NCI-H146 treated with DMSO at 0.1 percent for 48 hours (cell line): ENCODE measurements at regions not wholly inside any gene's neighbourhood (a gene's known extent, or its start where the extent isn't known, plus 50 kb on each side); places are given as distances from the start of the nearest gene placed in this dataset.
A peak's percentile ranks its signal among the peaks of the same experiment; 100 is the strongest.
"Not testable (repeated sequence)": the region's sequence is repeated elsewhere in the genome, so short reads cannot be mapped to it uniquely, and the experiment has no call there.

Experiments used
- DNase-seq: peaks from one replicate; lab custom pipeline; 2025; ENCODE audit not compliant: unreplicated experiment; lab: John Stamatoyannopoulos, UW

GRCh38 chr17:73914536-73915274 lies 270.5 kb upstream of the SDK2 start:
- DNase-seq: no peak

DNA sequence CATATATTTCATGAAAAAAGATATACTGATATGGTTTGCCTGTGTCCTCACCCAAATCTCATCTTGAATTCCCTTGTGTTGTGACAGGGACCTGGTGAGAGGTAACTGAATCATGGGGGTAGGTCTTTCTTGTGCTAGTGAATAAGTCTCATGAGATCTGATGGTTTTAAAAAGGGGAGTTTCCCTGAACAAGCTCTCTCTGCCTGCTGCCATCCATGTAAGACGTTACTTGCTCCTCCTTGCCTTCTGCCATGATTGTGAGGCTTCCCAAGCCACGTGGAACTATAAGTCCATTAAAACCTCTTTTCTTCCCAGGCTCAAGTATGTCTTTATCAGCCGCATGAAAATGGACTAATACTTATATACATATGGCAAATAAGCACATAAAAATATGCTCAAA lies 274.8 kb upstream of the SDK2 start:
- DNase-seq: not testable (repeated sequence)

DNA sequence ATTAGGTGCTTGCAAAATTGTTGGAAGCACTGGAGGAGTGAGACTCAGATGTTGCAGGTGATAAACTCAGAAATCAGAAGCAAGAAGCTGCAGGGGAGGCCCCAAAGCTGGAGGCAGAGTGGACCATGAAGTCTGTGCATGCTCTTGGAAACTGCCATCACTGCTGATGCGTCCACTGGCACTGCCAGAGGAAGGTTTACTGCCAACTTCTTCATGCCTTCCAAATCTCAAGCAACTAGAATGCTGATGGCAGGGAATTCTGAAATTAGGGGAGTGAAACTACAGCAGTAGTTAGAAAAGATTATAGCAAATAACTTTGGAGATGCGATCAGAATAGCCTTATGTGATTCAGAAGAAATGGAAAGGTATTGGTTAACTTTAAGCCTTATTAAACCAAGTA lies 277.1 kb upstream of the SDK2 start:
- DNase-seq: no peak

DNA sequence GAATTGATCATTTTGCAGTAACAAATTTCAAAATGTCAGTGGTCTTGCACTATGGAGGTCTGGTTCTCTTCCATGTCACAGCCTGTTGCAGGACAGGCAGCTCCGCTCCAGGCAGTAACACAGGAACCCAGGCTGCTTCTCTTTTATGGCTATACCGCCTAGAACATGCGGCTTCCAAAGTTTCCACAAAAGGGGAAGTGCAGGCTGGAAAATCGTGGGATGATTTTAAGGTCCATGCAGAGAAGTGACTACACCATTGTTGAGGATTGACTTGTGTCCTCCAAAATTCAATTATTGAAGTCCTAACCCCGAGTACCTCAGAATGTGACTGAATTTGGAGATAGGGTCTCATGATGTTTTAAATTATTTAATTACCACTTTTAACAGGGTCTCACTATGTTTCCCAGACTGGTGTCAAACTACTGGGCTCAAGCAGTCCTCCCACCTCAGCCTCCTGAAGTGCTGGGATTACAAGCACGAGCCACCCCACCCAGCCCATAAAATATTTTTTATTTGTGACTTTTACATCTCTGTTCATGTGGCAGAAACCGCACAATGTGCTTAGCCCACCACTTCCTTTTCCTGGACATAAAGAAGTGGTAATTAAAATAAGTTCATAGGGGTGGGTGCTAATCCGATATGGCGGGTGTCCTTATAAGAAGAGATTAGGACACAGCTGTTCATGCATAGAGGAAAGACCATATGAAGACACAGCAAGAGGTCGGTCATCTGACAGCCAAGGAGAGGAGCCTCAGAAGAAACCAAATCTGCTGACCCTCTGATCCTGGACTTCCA lies 279.2 kb upstream of the RPL38 start:
- no peak for DNase-seq

DNA sequence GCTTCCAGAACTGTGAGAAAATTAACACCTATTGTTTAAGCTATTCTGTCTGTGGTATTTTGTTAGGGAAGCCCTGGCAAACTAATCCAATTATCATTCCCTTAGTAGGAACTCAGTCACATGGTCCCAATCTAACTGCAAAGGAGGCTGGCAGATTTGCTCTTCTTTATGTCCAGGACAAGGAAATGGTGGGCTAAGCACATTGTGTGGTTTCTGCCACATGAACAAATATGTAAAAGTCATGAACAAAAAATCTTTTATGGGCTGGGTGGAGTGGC lies 278.6 kb upstream of the RPL38 start:
- DNase-seq: no peak

DNA sequence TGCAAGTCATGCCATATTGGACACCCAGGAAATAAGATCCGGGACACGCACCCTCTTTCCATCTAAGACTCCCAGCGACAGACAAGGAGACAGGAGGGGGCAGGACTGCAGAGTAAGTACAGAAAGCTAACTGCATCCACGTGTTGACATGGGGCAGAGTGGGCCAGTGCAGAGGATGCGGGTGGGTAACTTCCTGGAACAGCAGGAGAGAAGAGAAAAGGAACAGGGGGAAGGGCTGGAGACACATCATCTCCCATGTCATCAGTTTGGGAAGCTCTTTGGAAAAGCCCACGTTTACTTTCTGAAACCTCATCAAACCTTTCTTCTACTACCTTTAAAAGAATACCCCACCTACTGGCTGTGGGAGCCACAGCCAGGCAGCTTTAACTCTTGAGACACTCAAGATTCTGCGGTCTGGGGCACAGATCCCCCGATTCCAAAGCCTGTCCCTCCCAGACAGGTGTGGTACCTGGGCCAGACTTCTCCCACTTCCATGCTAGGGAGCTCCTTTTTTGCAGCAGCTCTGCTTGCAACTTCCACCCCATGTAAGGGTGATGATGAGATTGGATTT lies 273.5 kb upstream of the RPL38 start:
- DNase-seq: no peak

DNA sequence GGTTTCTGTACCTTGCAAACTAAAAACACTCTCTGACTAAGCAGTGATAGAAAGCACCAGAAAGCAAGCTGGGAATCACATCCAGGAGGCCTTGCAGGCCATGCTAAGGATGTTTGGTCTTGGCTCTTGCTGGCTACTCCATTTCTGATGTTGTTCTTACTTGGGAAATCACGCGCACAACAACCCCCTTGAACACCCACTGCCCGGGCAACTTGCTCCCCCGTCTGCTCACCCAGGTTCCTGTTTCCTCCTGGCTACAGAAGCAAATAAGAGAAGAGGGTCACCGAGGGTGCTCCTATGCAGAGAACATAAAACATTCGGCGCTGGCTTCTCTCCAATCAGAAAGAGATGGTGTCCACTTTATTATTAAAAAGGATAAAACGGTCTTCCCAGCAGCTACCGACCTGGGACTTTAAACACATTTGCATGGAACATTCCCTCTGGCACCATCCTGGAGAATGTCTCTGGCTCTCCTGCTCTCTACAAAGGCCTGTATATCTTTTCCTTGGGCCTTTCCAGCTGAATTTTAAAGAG lies 271.2 kb upstream of the RPL38 start:
- DNase-seq: no peak

- DNase-seq: no peak
Observed at GRCh38 chr17:73933164-73933766, 270.2 kb upstream of the RPL38 start.

DNA sequence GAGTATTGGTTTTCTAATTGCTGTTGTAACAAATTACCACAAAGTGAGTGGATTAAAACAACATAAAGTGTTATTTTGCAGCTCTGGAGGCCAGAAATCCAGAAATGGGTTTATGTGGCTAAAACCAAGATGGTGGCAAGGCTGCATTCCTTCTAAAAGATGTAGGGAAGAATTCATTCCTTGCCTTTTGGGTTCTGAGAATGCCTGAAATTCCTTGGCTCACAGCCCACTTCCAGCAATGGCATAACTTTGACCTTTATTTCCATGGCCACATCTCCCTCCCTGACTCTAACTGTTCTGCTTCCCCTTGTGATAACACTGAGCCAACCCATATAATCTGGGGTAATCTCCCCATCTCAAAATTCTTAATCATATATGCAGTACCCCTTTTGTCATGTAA lies 269.6 kb upstream of the RPL38 start:
- no peak for DNase-seq

GRCh38 chr17:73934696-73935095 lies 268.8 kb upstream of the RPL38 start:
- DNase-seq: no peak

DNA sequence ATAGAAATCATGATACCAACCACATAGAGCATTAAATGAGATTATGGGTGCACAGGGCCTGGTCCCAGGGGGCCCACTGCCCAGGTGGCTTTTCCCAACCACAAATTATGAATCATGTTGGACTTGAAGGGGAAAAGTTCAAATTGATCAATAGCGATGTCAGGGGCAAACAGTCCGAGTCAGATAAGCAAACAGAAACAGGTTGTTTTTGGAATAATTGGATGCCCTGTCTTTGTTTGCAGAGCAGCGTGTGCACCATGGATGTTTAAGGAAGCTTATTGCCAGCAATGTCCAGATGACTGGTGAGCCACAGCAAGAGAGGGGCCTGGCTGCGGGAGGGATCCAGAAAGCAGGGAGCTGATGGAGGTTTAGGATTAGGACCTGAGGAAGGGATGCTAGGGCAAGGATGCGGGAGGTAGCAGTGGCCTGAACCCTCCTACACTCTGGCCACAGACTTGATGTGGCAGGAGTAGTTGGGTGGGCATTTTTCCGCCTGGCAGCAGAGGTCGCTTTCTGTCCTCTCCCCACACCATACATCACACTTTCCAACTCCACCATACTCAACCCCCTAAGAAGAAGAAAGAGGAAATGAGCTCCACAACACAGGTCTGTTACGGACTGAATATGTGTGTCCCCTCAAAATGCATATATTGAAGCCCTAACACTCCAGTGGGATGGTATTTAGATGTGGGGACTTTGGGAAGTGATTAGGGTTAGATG lies 266.4 kb upstream of the RPL38 start:
- DNase-seq: peak; percentile 88

- DNase-seq: no peak
Observed at GRCh38 chr17:73938706-73939105, 264.8 kb upstream of the RPL38 start.

DNA sequence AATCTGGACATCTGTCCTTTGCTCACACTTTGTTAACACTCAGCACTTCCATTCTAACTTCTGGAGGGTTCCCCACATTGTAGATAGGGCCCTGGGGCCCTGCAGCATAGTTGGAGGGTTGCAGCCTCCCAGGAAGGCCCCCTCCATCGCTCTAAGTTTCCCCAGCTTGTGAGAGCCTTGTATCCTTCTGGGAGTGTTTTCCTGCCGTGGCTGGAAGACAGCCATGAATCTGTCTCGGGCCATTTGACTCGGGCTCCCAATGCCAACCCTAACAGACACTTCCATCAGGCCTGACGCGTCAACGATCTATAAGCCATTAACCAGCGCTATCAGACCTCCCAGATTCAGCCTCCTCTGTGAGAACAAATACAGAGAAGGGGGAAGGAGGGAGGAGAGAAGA lies 263.7 kb upstream of the RPL38 start:
- no peak for DNase-seq

DNA sequence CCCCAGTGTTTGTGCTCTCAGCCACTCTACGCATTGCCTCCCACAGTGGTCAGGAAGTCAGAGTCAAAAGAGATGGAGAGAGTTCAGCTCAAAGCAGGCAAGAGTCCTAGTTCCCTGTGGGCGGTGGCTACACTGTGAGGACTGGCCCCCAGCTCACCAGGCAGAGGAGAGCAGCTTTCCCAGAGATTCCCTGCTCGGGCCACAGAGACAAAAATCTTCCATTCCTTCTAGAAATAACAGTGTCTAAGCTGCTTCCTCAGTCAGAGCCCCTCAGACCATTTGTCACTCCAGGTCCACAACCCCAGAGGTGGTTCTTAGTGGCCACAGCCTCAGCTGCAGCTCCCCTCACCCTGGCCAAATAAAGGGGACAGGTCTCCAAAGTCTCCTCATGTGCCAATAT lies 263.0 kb upstream of the RPL38 start:
- no peak for DNase-seq

DNA sequence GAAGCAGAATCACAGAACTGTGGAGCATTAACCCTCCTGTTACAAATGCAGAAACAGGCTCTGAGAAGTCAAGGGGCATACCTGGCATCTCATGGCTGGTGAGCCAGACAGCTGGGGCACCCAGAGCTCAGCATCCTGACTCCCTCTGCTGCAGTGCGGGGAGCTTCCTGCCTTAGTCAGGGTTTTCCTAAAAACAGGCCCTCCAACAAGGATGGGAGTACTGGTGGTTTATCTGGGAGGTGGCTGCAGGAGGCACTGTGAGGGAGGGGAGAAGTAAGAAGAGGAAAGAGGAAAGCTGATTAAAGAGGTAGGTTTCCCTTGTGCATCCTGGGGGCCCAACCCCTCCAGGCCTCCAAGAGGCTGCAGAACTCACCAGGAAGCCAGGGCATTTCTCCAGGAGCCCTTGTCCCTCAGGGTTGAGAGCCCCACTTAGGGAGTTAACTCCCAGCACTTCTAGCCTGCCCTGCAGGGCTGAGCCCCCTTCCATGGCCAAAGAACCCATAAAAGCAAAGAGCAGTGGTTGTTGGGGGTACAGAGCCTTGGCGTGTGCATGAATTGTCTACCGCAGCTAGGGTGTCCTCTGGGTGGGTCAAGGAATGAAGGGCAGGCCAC lies 261.5 kb upstream of the RPL38 start:
- no peak for DNase-seq

DNA sequence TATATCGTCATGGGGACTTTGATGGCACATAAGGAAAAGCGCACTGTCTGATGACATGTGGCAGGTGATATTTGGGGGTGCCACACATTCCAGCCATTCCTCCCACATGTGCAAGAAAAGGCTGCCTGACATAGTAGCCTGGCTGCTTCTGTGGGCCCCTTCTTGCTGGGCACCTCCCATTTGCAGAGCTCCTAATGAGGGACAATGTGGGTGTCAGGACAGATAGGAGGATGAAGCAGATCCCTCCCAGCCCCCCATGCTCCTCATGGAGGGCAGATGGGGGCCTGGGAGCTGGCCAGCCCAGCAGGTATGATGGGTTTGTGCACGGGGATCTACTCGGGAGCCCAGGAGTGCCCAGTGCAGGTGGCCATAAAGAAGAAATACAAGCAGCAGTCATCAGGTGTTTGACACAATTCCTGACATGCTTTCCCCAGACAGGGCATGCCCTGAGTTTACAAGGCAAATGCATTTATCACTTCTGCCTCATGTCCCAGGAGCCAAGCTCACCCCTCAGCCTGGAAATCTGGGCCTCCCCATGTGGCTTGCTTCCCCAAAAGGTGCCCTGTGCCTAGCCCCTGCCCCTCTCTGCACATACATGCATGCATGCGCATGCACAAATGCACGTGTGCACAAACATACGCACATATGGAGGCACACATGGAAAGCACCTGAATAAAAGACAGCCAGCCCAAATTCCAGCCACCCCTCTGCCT lies 260.6 kb upstream of the RPL38 start:
- DNase-seq: no peak

DNA sequence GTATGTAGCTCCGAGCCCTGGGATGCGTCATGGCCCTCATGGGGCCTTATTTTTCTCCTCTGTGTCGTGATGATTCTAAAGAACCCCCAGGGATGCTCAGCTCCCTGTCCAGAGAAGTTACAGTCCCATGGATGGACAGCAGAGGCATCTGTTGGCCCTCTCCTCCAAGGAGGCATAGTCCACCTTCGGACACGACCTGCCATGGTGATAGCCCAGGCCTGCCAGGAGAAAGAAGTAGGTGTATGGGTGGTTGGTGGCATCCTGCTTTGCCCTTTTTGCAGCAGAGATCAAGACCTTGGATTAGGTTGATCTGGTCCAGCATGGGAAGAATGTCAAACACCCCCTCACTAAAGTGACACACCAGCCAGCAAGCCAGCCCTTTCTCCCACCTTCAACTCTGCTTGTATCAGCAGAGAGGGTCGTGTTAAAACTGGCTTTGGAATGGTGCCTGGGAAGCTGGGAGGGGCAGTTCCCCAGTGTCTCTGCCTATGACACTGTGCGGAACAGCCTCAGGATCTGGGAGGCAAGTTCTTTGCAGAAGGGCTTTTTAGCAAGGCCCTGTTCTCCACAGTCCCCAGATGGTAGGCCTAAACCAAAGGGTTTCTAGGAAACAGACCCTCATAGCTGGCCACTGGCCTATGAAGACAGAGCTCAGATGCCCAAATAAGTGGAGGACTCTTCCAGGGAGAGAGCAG lies 259.9 kb upstream of the RPL38 start:
- DNase-seq: no peak

DNA sequence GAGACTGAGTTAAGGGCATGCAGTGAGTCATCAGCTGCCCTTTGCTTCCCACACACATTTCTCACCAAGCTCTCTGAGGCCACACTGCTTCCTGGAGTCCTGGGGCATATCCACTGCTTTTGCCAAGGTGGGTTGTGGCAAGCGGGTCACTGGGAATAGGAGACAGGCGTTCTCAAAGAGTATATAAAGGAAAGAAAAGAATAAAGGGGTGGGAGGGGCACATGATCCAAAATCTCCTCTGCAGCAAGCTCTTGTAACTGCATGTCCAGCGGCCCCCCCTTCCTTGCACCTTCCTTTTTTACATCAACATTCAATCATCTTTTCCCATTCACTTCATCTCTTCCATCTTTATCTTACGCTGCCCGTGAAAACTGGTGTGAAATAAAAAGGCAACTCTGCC lies 259.1 kb upstream of the RPL38 start:
- no peak for DNase-seq

GRCh38 chr17:73947281-73947965 lies 256.1 kb upstream of the RPL38 start:
- DNase-seq: no peak
